PFSK-1 (cell line): ENCODE measurements at regions not wholly inside any gene's neighbourhood (a gene's known extent, or its start where the extent isn't known, plus 50 kb on each side); places are given as distances from the start of the nearest gene placed in this dataset.

Experiments used
- FOXP2 ChIP-seq: optimal IDR thresholded peaks from 2 replicates; pipeline ENCODE3; 2011; ENCODE audit warnings: borderline replicate concordance, control low read depth, inconsistent platforms; ENCODE audit not compliant: insufficient read depth; ENCODE audit errors: extremely low read length, extremely low read depth
- POLR2AphosphoS5 ChIP-seq: IDR thresholded peaks from 2 replicates; pipeline ENCODE4 v1.6.1; 2012; ENCODE audit warnings: low read depth, mild to moderate bottlenecking, control low read depth, low read length, moderate library complexity
- REST ChIP-seq, 2 experiments: IDR thresholded peaks; 2 replicates each; pipeline versions ENCODE4 v1.6.1 to v1.8.0; 2011 to 2012; ENCODE audit warnings: low read depth in 2 of 2, low read length in 2 of 2, control low read depth in 1 of 2, inconsistent platforms in 1 of 2, mild to moderate bottlenecking in 1 of 2, moderate library complexity in 1 of 2; ENCODE audit not compliant: insufficient read depth in 1 of 2
- SIN3A ChIP-seq: IDR thresholded peaks from 2 replicates; pipeline ENCODE4 v1.6.1; 2012; ENCODE audit warnings: mild to moderate bottlenecking, low read length, moderate library complexity, borderline replicate concordance; ENCODE audit not compliant: insufficient read depth
- TAF1 ChIP-seq: IDR thresholded peaks from 2 replicates; pipeline ENCODE4 v1.6.1; 2012; ENCODE audit warnings: low read length, control low read depth, borderline replicate concordance; ENCODE audit not compliant: insufficient read depth

DNA sequence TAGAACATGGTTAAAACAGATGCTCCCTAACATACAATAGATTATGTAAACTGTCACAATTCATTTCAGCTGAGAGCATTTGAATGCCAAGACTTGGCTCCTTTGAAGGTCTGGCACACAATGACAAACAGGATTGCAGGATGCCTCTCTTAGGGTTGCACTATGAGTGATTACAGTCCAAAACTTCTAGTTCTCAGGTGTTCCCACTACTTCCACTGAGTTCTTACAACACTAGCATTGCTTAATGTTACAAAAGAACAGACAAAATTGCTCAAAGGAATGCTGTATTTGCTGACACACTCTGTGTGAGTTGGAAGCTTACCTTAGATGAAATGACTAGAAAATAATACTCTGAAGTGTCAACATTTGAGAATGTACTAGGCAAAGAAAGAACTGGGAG is 2413.8 kb upstream of the RAG2 start:
- TF ChIP-seq REST (IDR thresholded peaks at IDR 0.05; ENCODE audit: insufficient read depth in 1 of 2, low read depth in 2 of 2, low read length in 2 of 2) (no peak), POLR2AphosphoS5 (no peak), TAF1 (no peak), SIN3A (no peak)

DNA sequence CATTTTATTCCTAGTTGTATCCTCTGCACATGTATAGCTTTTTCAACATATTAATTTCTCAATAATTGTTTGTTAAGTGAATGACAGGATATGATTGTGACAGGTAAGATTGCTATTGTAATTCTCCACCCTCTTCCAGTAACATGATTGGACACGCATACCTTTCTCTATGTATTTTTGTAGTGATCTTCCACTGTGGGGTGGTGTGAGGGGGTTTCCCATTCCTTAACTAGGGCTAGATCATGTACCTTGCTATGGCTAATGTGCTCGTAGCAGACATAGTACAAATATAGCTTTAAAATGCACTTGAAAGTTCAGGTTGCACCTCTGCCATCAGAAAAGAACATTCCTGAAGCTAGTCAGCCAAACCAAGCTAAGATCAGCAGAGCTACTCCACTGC is 2392.8 kb upstream of the RAG2 start:
- no peak for TF ChIP-seq POLR2AphosphoS5
- TF ChIP-seq FOXP2 = no peak
- TF ChIP-seq REST (IDR thresholded peaks at IDR 0.05; ENCODE audit: insufficient read depth in 1 of 2, low read depth in 2 of 2, low read length in 2 of 2) = no peak
- no peak for TF ChIP-seq SIN3A
- no peak for TF ChIP-seq TAF1

GRCh38 chr11:38990139-38990538 is 2392.1 kb upstream of the RAG2 start:
- no peak for TF ChIP-seq POLR2AphosphoS5
- no peak for TF ChIP-seq SIN3A
- TF ChIP-seq REST (IDR thresholded peaks at IDR 0.05; ENCODE audit: insufficient read depth in 1 of 2, low read depth in 2 of 2, low read length in 2 of 2) = no peak
- TF ChIP-seq TAF1 = no peak
- TF ChIP-seq FOXP2 = no peak

- TF ChIP-seq FOXP2 (no peak), REST (IDR thresholded peaks at IDR 0.05; ENCODE audit: insufficient read depth in 1 of 2, low read depth in 2 of 2, low read length in 2 of 2) (no peak), TAF1 (no peak), POLR2AphosphoS5 (no peak), SIN3A (no peak)
These were observed 2390.9 kb upstream of the RAG2 start for GRCh38 chr11:38988908-38989307.

GRCh38 chr11:38972220-38972619 is 2374.2 kb upstream of the RAG2 start:
- TF ChIP-seq SIN3A = no peak
- no peak for TF ChIP-seq FOXP2
- no peak for TF ChIP-seq TAF1
- no peak for TF ChIP-seq POLR2AphosphoS5
- TF ChIP-seq REST (IDR thresholded peaks at IDR 0.05; ENCODE audit: insufficient read depth in 1 of 2, low read depth in 2 of 2, low read length in 2 of 2) = no peak
